KMS-11 (cell line): ENCODE measurements at regions not wholly inside any gene's neighbourhood (a gene's known extent, or its start where the extent isn't known, plus 50 kb on each side); places are given as distances from the start of the nearest gene placed in this dataset.

Source experiments
- H2AFZ ChIP-seq: fragments of 200-600 bp; sonication (generic); 2 replicates; pipeline ENCODE4 v1.6.1; 2016; ENCODE audit warnings: antibody characterized with exemption, mixed run types, low read depth
- H3K27ac ChIP-seq: fragments of 200-600 bp; sonication (generic); 2 replicates; pipeline ENCODE4 v1.6.1; 2016; ENCODE audit warnings: mild to moderate bottlenecking, mixed run types
- H3K27me3 ChIP-seq: fragments of 200-600 bp; sonication (generic); 2 replicates; pipeline ENCODE4 v1.6.1; 2017; ENCODE audit warnings: mild to moderate bottlenecking, low read depth, mixed run types, moderate library complexity; ENCODE audit not compliant: insufficient read depth
- H3K36me3 ChIP-seq: fragments of 200-600 bp; sonication (generic); 2 replicates; pipeline ENCODE4 v1.6.1; 2017; ENCODE audit warnings: mild to moderate bottlenecking, mixed run types; ENCODE audit not compliant: insufficient read depth
- H3K4me1 ChIP-seq: fragments of 200-600 bp; sonication (generic); 2 replicates; pipeline ENCODE4 v1.6.1; 2016; ENCODE audit warnings: mild to moderate bottlenecking, low read depth, mixed run types; ENCODE audit not compliant: poor library complexity, severe bottlenecking
- H3K4me2 ChIP-seq: fragments of 200-600 bp; sonication (generic); 2 replicates; pipeline ENCODE4 v1.7.0; 2016; ENCODE audit warnings: mild to moderate bottlenecking, mixed run types
- H3K4me3 ChIP-seq: fragments of 200-600 bp; sonication (generic); IDR thresholded peaks from 2 replicates; pipeline ENCODE4 v1.6.1; 2017; ENCODE audit warnings: low read depth, low read length, mixed read lengths; ENCODE audit not compliant: insufficient read depth
- H3K79me2 ChIP-seq: fragments of 200-600 bp; sonication (generic); 2 replicates; pipeline ENCODE4 v1.6.1; 2016; ENCODE audit warnings: low read depth, mixed run types; ENCODE audit not compliant: insufficient read depth
- H3K9ac ChIP-seq: fragments of 200-600 bp; sonication (generic); 2 replicates; pipeline ENCODE4 v1.6.1; 2016; ENCODE audit warnings: mild to moderate bottlenecking, mixed run types
- H4K20me1 ChIP-seq: fragments of 200-600 bp; sonication (generic); 2 replicates; pipeline ENCODE4 v1.6.1; 2016; ENCODE audit warnings: mild to moderate bottlenecking, mixed run types; ENCODE audit not compliant: insufficient read depth
- CTCF ChIP-seq: fragments of 200-600 bp; sonication (generic); conservative IDR thresholded peaks from 2 replicates; pipeline ENCODE4 v1.6.1; 2017; ENCODE audit warnings: low read depth, mild to moderate bottlenecking, antibody characterized with exemption, low read length, moderate library complexity, mixed read lengths

- no peaks in the 10 kb centered on the region for H3K27me3 ChIP-seq
- no peak overlapping the region for H3K4me3 ChIP-seq
These were observed 367.0 kb downstream of the NR4A2 start for GRCh38 chr2:155965415-155966063.

GRCh38 chr2:155961641-155962040 is 370.9 kb downstream of the NR4A2 start:
- Histone ChIP-seq H3K4me3 (no peak overlapping the region), H3K9ac (no peak overlapping the region), H2AFZ (no peak overlapping the region), H4K20me1 (no peaks in the 10 kb centered on the region), H3K36me3 (no peaks in the 10 kb centered on the region), H3K27me3 (no peaks in the 10 kb centered on the region), H3K4me1 (no peaks in the 10 kb centered on the region), H3K27ac (no peak overlapping the region), H3K4me2 (no peak overlapping the region), H3K79me2 (no peaks in the 10 kb centered on the region)
- TF ChIP-seq CTCF, result no peak

More at GRCh38 chr2:155965415-155966063, 367.0 kb downstream of the NR4A2 start:
- no peak overlapping the region for H2AFZ ChIP-seq
- no peaks in the 10 kb centered on the region for H3K4me1 ChIP-seq
- H3K36me3 ChIP-seq, result no peaks in the 10 kb centered on the region
- no peak overlapping the region for H3K9ac ChIP-seq
- TF ChIP-seq CTCF, result no peak
- H3K4me2 ChIP-seq, result no peak overlapping the region
- H3K27ac ChIP-seq, result no peak overlapping the region
- H4K20me1 ChIP-seq, result no peaks in the 10 kb centered on the region
- H3K79me2 ChIP-seq, result no peaks in the 10 kb centered on the region

GRCh38 chr2:155958834-155959233 is 373.7 kb downstream of the NR4A2 start:
- H3K4me1 ChIP-seq, result no peaks in the 10 kb centered on the region
- no peak overlapping the region for H3K9ac ChIP-seq
- no peaks in the 10 kb centered on the region for H3K79me2 ChIP-seq
- no peak for TF ChIP-seq CTCF
- no peak overlapping the region for H3K4me3 ChIP-seq
- H3K27ac ChIP-seq, result no peak overlapping the region
- H4K20me1 ChIP-seq, result no peaks in the 10 kb centered on the region
- no peak overlapping the region for H3K4me2 ChIP-seq
- H3K27me3 ChIP-seq, result no peaks in the 10 kb centered on the region
- H3K36me3 ChIP-seq, result no peaks in the 10 kb centered on the region
- no peak overlapping the region for H2AFZ ChIP-seq

GRCh38 chr2:155947069-155947468 is 385.5 kb downstream of the NR4A2 start:
- Histone ChIP-seq H3K27ac (no peak overlapping the region), H3K36me3 (no peaks in the 10 kb centered on the region), H3K4me3 (no peak overlapping the region), H3K9ac (no peak overlapping the region), H3K79me2 (no peaks in the 10 kb centered on the region), H4K20me1 (no peaks in the 10 kb centered on the region), H3K27me3 (no peaks in the 10 kb centered on the region), H2AFZ (no peak overlapping the region), H3K4me1 (no peaks in the 10 kb centered on the region), H3K4me2 (no peak overlapping the region)
- no peak for TF ChIP-seq CTCF
